A549 (cell line): ENCODE measurements at regions not wholly inside any gene's neighbourhood (a gene's known extent, or its start where the extent isn't known, plus 50 kb on each side); places are given as distances from the start of the nearest gene placed in this dataset.

Experiments used
- ATAC-seq, 2 experiments: fragments of 200-7000 bp in 1 of 2; fragments of >200 bp in 1 of 2; cut with Nextera tagmentation in 1 of 2; cut with Tn5 transposase in 1 of 2; 3 replicates each; pipeline versions ENCODE4 v1.8.0 to v1.9.1; 2018 to 2020; ENCODE audit warnings: mild to moderate bottlenecking in 1 of 2, moderate library complexity in 1 of 2
- CTCF ChIA-PET: fragments of 300-600 bp; sonication (Branson Sonifier 250); formaldehyde crosslinking; extraction: SDS; loops from one replicate; lab custom pipeline; 2021; ENCODE audit warnings: antibody characterized with exemption, inconsistent platforms; lab: Yijun Ruan, JAX
- POLR2A ChIA-PET: fragments of 350-600 bp; formaldehyde crosslinking; extraction: SDS; loops from one replicate; lab custom pipeline; 2021; ENCODE audit warnings: antibody characterized with exemption, inconsistent platforms; lab: Yijun Ruan, JAX
- DNase-seq, 2 experiments: peaks; one replicate each; pipeline versions ENCODE4 v3.0.0 to v3.0.0-alpha.2; 2011 to 2016; ENCODE audit warnings: low read depth in 1 of 2, low spot score in 1 of 2
- FAIRE-seq: peaks from 2 replicates; lab custom pipeline; 2011; peaks lifted over from hg19 to GRCh38; lab: Jason Lieb, UNC
- H3K27ac ChIP-seq, 2 experiments: fragments of >200 bp; sonication (Bioruptor Twin); formaldehyde crosslinking; 3 replicates each; pipeline ENCODE4 v1.5.1; 2016 to 2017
- H3K4me1 ChIP-seq: fragments of >200 bp; sonication (Bioruptor Twin); formaldehyde crosslinking; 3 replicates; pipeline ENCODE4 v1.6.1; 2016
- H3K4me2 ChIP-seq: fragments of >200 bp; sonication (Bioruptor Twin); formaldehyde crosslinking; 3 replicates; pipeline ENCODE4 v1.6.1; 2016
- H3K4me3 ChIP-seq: fragments of >200 bp; sonication (Bioruptor Twin); formaldehyde crosslinking; 3 replicates; pipeline ENCODE4 v1.5.1; 2016
- H3K9me3 ChIP-seq: fragments of >200 bp; sonication (Bioruptor Twin); formaldehyde crosslinking; 3 replicates; pipeline ENCODE4 v1.6.1; 2016
- ATOH8 ChIP-seq: fragments of 250-450 bp; sonication (Bioruptor Pico); IDR thresholded peaks from 2 replicates; pipeline ENCODE4 v1.5.0; 2020; ENCODE audit warnings: low read depth, mild to moderate bottlenecking, moderate library complexity
- BCL3 ChIP-seq: fragments of >200 bp; sonication (Bioruptor Twin); formaldehyde crosslinking; IDR thresholded peaks from 3 replicates; pipeline ENCODE4 v1.6.1; 2016
- CEBPB ChIP-seq, 2 experiments: fragments of >200 bp in 1 of 2; sonication (Bioruptor Twin) in 1 of 2; formaldehyde crosslinking in 1 of 2; IDR thresholded peaks; 2 replicates each; pipeline ENCODE4 v1.6.1; 2012 to 2016
- CHD4 ChIP-seq: fragments of 200-600 bp; sonication (generic); IDR thresholded peaks from 2 replicates; pipeline ENCODE4 v1.6.1; 2016; ENCODE audit warnings: antibody characterized with exemption, mild to moderate bottlenecking, borderline replicate concordance
- EHF ChIP-seq: fragments of 250-450 bp; sonication (Bioruptor Pico); IDR thresholded peaks from 2 replicates; pipeline ENCODE4 v1.5.0; 2020; ENCODE audit warnings: mild to moderate bottlenecking
- EHMT2 ChIP-seq: fragments of 200-600 bp; sonication (generic); IDR thresholded peaks from 2 replicates; pipeline ENCODE4 v1.6.1; 2016; ENCODE audit warnings: antibody characterized with exemption, low read depth, mild to moderate bottlenecking, moderate library complexity
- ELK1 ChIP-seq: fragments of 150-350 bp; IDR thresholded peaks from 2 replicates; pipeline ENCODE4 v1.6.1; 2014; ENCODE audit warnings: low read depth, mild to moderate bottlenecking, low read length
- EP300 ChIP-seq, 2 experiments: fragments of >200 bp; sonication (Bioruptor Twin); formaldehyde crosslinking; IDR thresholded peaks; 2 replicates in 1 of 2; 3 replicates in 1 of 2; pipeline ENCODE4 v1.6.1; 2016 to 2017
- FOSB ChIP-seq: fragments of 250-450 bp; sonication (Bioruptor Pico); IDR thresholded peaks from 2 replicates; pipeline ENCODE4 v1.5.0; 2020; ENCODE audit warnings: mild to moderate bottlenecking, moderate library complexity
- GATA3 ChIP-seq: IDR thresholded peaks from 2 replicates; pipeline ENCODE4 v1.6.1; 2012; ENCODE audit warnings: borderline replicate concordance
- HOXB5 ChIP-seq: fragments of 250-450 bp; sonication (Bioruptor Pico); IDR thresholded peaks from 2 replicates; pipeline ENCODE4 v1.5.0; 2020; ENCODE audit warnings: mild to moderate bottlenecking, moderate library complexity
- JUN ChIP-seq, 2 experiments: fragments of >200 bp; sonication (Bioruptor Twin); formaldehyde crosslinking; IDR thresholded peaks; 2 replicates in 1 of 2; 3 replicates in 1 of 2; pipeline ENCODE4 v1.6.1; 2016 to 2017
- KDM5A ChIP-seq: fragments of 200-600 bp; sonication (generic); IDR thresholded peaks from 2 replicates; pipeline ENCODE4 v1.6.1; 2016; ENCODE audit warnings: antibody characterized with exemption, mild to moderate bottlenecking
- MAX ChIP-seq: IDR thresholded peaks from 2 replicates; pipeline ENCODE4 v1.6.1; 2012
- NPAS2 ChIP-seq: fragments of 250-450 bp; sonication (Bioruptor Pico); IDR thresholded peaks from 2 replicates; pipeline ENCODE4 v1.8.0; 2022; ENCODE audit warnings: mild to moderate bottlenecking, moderate library complexity, borderline replicate concordance
- POLR2AphosphoS2 ChIP-seq: conservative IDR thresholded peaks from 2 replicates; pipeline ENCODE4 v1.6.1; 2012; ENCODE audit warnings: low read length, improper control_type of control experiment, inconsistent platforms
- RCOR1 ChIP-seq: fragments of 150-350 bp; IDR thresholded peaks from 2 replicates; pipeline ENCODE4 v1.6.1; 2014; ENCODE audit warnings: antibody characterized with exemption, low read length, low read depth
- ZC3H11A ChIP-seq: fragments of 450-650 bp; IDR thresholded peaks from 2 replicates; pipeline ENCODE4 v1.6.1; 2014; ENCODE audit warnings: antibody characterized with exemption, mild to moderate bottlenecking
- ZNF302 ChIP-seq: fragments of 250-450 bp; sonication (Bioruptor Pico); IDR thresholded peaks from 2 replicates; pipeline ENCODE4 v1.9.0; 2021; ENCODE audit warnings: inconsistent platforms, mild to moderate bottlenecking, moderate library complexity
- ZSCAN20 ChIP-seq: fragments of 250-450 bp; sonication (Bioruptor Pico); IDR thresholded peaks from 2 replicates; pipeline ENCODE4 v1.8.0; 2022; ENCODE audit warnings: mild to moderate bottlenecking, moderate library complexity
- WGBS: methylation state at CpG from one replicate; pipeline ENCODE4 v1.1.6; 2017; ENCODE audit errors: missing lambda C conversion rate; 5-methylcytosine and 5-hydroxymethylcytosine counted together

GRCh38 chr5:56638061-56638621 lies 177.2 kb upstream of the MAP3K1 start:
- Histone ChIP-seq H3K4me1 (peaks cover 45% of the 10 kb centered on the region), H3K4me2 (peak overlapping the region; percentile 58), H3K4me3 (no peak overlapping the region), H3K9me3 (no peaks in the 10 kb centered on the region), H3K27ac (peak overlapping the region; percentile 62 to 80)
- no peak for TF ChIP-seq EHF (CRISPR knock-in tag)
- TF ChIP-seq EP300 (IDR thresholded peaks at IDR 0.05): no peak
- TF ChIP-seq NPAS2: no peak
- TF ChIP-seq GATA3: peak; percentile 55; the same call in 1 of the 2 replicates
- TF ChIP-seq RCOR1: no peak
- no peak for TF ChIP-seq CHD4
- peak; percentile 66; the same call in 1 of the 2 replicates for TF ChIP-seq HOXB5 (CRISPR knock-in tag)
- no peak for TF ChIP-seq ZSCAN20 (CRISPR knock-in tag)
- 12% methylated on average over 2 of the region's 2 CpGs for WGBS
- POLR2A ChIA-PET: interaction anchor here (0.6 kb wide), 1 partner anchor 1132 kb away, joined by 4 read pairs; no protein-coding TSS in a partner anchor
- FAIRE-seq (no peak), ATAC-seq (peak; percentile 33 to 67; a peak in 4 of 6 replicates), DNase-seq (peak in 1 of 2 experiments; percentile 56)
- CTCF ChIA-PET: no interaction called here

- peak in 1 of 2 experiments; percentile 64 for DNase-seq
- WGBS: 3% methylated on average over 3 of the region's 3 CpGs
- H3K9me3 ChIP-seq: no peaks in the 10 kb centered on the region
- H3K4me2 ChIP-seq: peak overlapping the region; percentile 58
- peak overlapping the region; percentile 62 to 80 for H3K27ac ChIP-seq
- CTCF ChIA-PET: no interaction called here
- peak; percentile 60 to 84; a peak in 5 of 6 replicates for ATAC-seq
- POLR2A ChIA-PET: no interaction called here
- no peak overlapping the region for H3K4me3 ChIP-seq
- H3K4me1 ChIP-seq: peaks cover 45% of the 10 kb centered on the region
- TF ChIP-seq CEBPB (IDR thresholded peaks at IDR 0.05) (peak in 1 of 2 experiments; percentile 27; a peak in 1 of 4 replicates), ELK1 (no peak), POLR2AphosphoS2 (no peak), FOSB (CRISPR knock-in tag) (no peak), BCL3 (0 out of 3 replicates have a peak, but pooled peaks have one; percentile 27), ZNF302 (CRISPR knock-in tag) (no peak), MAX (0 out of 2 replicates have a peak, but pooled peaks have one; percentile 24), ATOH8 (CRISPR knock-in tag) (no peak), GATA3 (peak; percentile 88), EP300 (IDR thresholded peaks at IDR 0.05) (peak in 1 of 2 experiments; percentile 62; a peak in 2 of 5 replicates), ZC3H11A (no peak), KDM5A (no peak), ZSCAN20 (CRISPR knock-in tag) (no peak), EHMT2 (no peak), JUN (IDR thresholded peaks at IDR 0.05) (peak in 1 of 2 experiments; percentile 31; a peak in 1 of 5 replicates)
- peak; percentile 61 for FAIRE-seq
Measured at GRCh38 chr5:56637321-56637920, 177.9 kb upstream of the MAP3K1 start.
